A549 (cell line): ENCODE measurements at regions not wholly inside any gene's neighbourhood (a gene's known extent, or its start where the extent isn't known, plus 50 kb on each side); places are given as distances from the start of the nearest gene placed in this dataset.

Experiments
- CEBPB ChIP-seq, 2 experiments: fragments of >200 bp in 1 of 2; sonication (Bioruptor Twin) in 1 of 2; formaldehyde crosslinking in 1 of 2; IDR thresholded peaks; 2 replicates each; pipeline ENCODE4 v1.6.1; 2012 to 2016
- CHD2 ChIP-seq: fragments of 150-350 bp; IDR thresholded peaks from 2 replicates; pipeline ENCODE4 v1.6.1; 2014; ENCODE audit warnings: low read length; ENCODE audit not compliant: partially characterized antibody
- JUN ChIP-seq, 2 experiments: fragments of >200 bp; sonication (Bioruptor Twin); formaldehyde crosslinking; IDR thresholded peaks; 2 replicates in 1 of 2; 3 replicates in 1 of 2; pipeline ENCODE4 v1.6.1; 2016 to 2017
- NPAS2 ChIP-seq: fragments of 250-450 bp; sonication (Bioruptor Pico); IDR thresholded peaks from 2 replicates; pipeline ENCODE4 v1.8.0; 2022; ENCODE audit warnings: mild to moderate bottlenecking, moderate library complexity, borderline replicate concordance
- SMC3 ChIP-seq: fragments of >200 bp; sonication (Bioruptor Twin); formaldehyde crosslinking; IDR thresholded peaks from 3 replicates; pipeline ENCODE4 v1.6.1; 2018; ENCODE audit warnings: inconsistent platforms
- TF ChIP-seq, protein P1 (sequence below): fragments of >200 bp; sonication (Bioruptor Twin); formaldehyde crosslinking; IDR thresholded peaks from 3 replicates; pipeline ENCODE4 v1.5.1; 2016

GRCh38 chr4:17194586-17194985 lies 296.1 kb upstream of the LDB2 start:
- TF ChIP-seq NPAS2 (CRISPR knock-in tag), result no peak
- TF ChIP-seq JUN (IDR thresholded peaks at IDR 0.05), result no peak
- TF ChIP-seq, protein P1, sequence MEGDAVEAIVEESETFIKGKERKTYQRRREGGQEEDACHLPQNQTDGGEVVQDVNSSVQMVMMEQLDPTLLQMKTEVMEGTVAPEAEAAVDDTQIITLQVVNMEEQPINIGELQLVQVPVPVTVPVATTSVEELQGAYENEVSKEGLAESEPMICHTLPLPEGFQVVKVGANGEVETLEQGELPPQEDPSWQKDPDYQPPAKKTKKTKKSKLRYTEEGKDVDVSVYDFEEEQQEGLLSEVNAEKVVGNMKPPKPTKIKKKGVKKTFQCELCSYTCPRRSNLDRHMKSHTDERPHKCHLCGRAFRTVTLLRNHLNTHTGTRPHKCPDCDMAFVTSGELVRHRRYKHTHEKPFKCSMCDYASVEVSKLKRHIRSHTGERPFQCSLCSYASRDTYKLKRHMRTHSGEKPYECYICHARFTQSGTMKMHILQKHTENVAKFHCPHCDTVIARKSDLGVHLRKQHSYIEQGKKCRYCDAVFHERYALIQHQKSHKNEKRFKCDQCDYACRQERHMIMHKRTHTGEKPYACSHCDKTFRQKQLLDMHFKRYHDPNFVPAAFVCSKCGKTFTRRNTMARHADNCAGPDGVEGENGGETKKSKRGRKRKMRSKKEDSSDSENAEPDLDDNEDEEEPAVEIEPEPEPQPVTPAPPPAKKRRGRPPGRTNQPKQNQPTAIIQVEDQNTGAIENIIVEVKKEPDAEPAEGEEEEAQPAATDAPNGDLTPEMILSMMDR, result no peak
- TF ChIP-seq CHD2, result no peak
- TF ChIP-seq CEBPB (IDR thresholded peaks at IDR 0.05), result no peak
- no peak for TF ChIP-seq SMC3
